SH-SY5Y (cell line): ENCODE measurements at regions not wholly inside any gene's neighbourhood (a gene's known extent, or its start where the extent isn't known, plus 50 kb on each side); places are given as distances from the start of the nearest gene placed in this dataset.

Experiments
- GATA2 ChIP-seq: IDR thresholded peaks from 2 replicates; pipeline ENCODE4 v1.6.1; 2011; ENCODE audit warnings: mild to moderate bottlenecking, low read depth, low read length
- GATA3 ChIP-seq: IDR thresholded peaks from 2 replicates; pipeline ENCODE4 v1.6.1; 2011; ENCODE audit warnings: low read depth, mild to moderate bottlenecking, low read length, moderate library complexity

DNA sequence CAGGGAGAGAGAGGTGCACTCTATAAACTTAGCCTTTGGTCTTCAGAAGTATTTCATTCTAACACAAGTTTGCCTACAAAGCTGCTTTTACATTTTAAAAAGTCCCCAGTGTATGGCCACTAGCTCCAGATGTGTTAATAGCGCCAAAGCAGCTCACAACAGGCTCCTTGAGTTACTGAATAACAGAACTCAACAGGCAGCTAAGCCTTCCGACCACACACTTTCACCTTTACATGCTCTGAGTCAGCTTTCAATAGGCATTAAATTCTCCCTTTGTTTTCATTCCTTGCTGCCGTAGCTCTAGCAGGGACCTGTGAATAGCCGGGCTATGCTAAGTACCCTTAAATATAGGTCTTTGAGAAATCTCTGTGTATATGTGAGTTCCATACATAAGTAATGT, 262.8 kb upstream of the PARD3B start:
- TF ChIP-seq GATA2 (no peak), GATA3 (no peak)
